ENCODE measurements at regions not wholly inside any gene's neighbourhood (a gene's known extent, or its start where the extent isn't known, plus 50 kb on each side); places are given as distances from the start of the nearest gene placed in this dataset.

GRCh38 chr15:79213650-79214049, 68.9 kb upstream of the ANKRD34C start:
- H3K4me3 Mint-ChIP-seq, result no peak overlapping the region
- no peak overlapping the region for H3K27ac Mint-ChIP-seq
- no peak for DNase-seq
- no peak for TF ChIP-seq CTCF (IDR thresholded peaks at IDR 0.05)
- no peaks in the 10 kb centered on the region for H3K4me1 Mint-ChIP-seq (ENCODE audit: low read depth)
- H3K36me3 Mint-ChIP-seq (ENCODE audit: low read depth), result no peaks in the 10 kb centered on the region
- peaks cover 5% of the 10 kb centered on the region; the same call in 1 of the 2 replicates for H3K9me3 Mint-ChIP-seq
- peaks cover 8% of the 10 kb centered on the region; the same call in 1 of the 2 replicates for H3K27me3 Mint-ChIP-seq (ENCODE audit: insufficient read depth)

- peaks cover 8% of the 10 kb centered on the region; the same call in 1 of the 2 replicates for H3K27me3 Mint-ChIP-seq (ENCODE audit: insufficient read depth)
- no peak overlapping the region for H3K4me3 Mint-ChIP-seq
- no peaks in the 10 kb centered on the region for H3K4me1 Mint-ChIP-seq (ENCODE audit: low read depth)
- TF ChIP-seq CTCF (IDR thresholded peaks at IDR 0.05), result no peak
- no peak for DNase-seq
- no peaks in the 10 kb centered on the region for H3K36me3 Mint-ChIP-seq (ENCODE audit: low read depth)
- peaks cover 5% of the 10 kb centered on the region; the same call in 1 of the 2 replicates for H3K9me3 Mint-ChIP-seq
- H3K27ac Mint-ChIP-seq, result no peak overlapping the region
These were observed 69.8 kb upstream of the ANKRD34C start for GRCh38 chr15:79212589-79213157.

GRCh38 chr15:79211481-79211880, 71.0 kb upstream of the ANKRD34C start:
- no peaks in the 10 kb centered on the region for H3K36me3 Mint-ChIP-seq (ENCODE audit: low read depth)
- no peak overlapping the region for H3K27ac Mint-ChIP-seq
- no peak overlapping the region for H3K4me3 Mint-ChIP-seq
- TF ChIP-seq CTCF (IDR thresholded peaks at IDR 0.05), result no peak
- H3K4me1 Mint-ChIP-seq (ENCODE audit: low read depth), result no peaks in the 10 kb centered on the region
- DNase-seq, result no peak
- peaks cover 8% of the 10 kb centered on the region; the same call in 1 of the 2 replicates for H3K27me3 Mint-ChIP-seq (ENCODE audit: insufficient read depth)
- no peaks in the 10 kb centered on the region for H3K9me3 Mint-ChIP-seq

GRCh38 chr15:79209690-79210089, 72.8 kb upstream of the ANKRD34C start:
- no peaks in the 10 kb centered on the region for H3K9me3 Mint-ChIP-seq
- DNase-seq, result no peak
- H3K27me3 Mint-ChIP-seq (ENCODE audit: insufficient read depth), result peaks cover 14% of the 10 kb centered on the region
- peak; percentile 21; the same call in 1 of the 2 replicates for TF ChIP-seq CTCF (IDR thresholded peaks at IDR 0.05)
- no peaks in the 10 kb centered on the region for H3K36me3 Mint-ChIP-seq (ENCODE audit: low read depth)
- H3K4me3 Mint-ChIP-seq, result no peak overlapping the region
- no peaks in the 10 kb centered on the region for H3K4me1 Mint-ChIP-seq (ENCODE audit: low read depth)
- H3K27ac Mint-ChIP-seq, result no peak overlapping the region

- DNase-seq, result no peak
- H3K4me1 Mint-ChIP-seq (ENCODE audit: low read depth), result no peaks in the 10 kb centered on the region
- H3K4me3 Mint-ChIP-seq, result no peak overlapping the region
- H3K27ac Mint-ChIP-seq, result no peak overlapping the region
- peaks cover 14% of the 10 kb centered on the region for H3K27me3 Mint-ChIP-seq (ENCODE audit: insufficient read depth)
- H3K36me3 Mint-ChIP-seq (ENCODE audit: low read depth), result no peaks in the 10 kb centered on the region
- no peak for TF ChIP-seq CTCF (IDR thresholded peaks at IDR 0.05)
- no peaks in the 10 kb centered on the region for H3K9me3 Mint-ChIP-seq
These were observed 73.4 kb upstream of the ANKRD34C start for GRCh38 chr15:79209116-79209515.
